ENCODE measurements at regions not wholly inside any gene's neighbourhood (a gene's known extent, or its start where the extent isn't known, plus 50 kb on each side); places are given as distances from the start of the nearest gene placed in this dataset.
"Not testable (repeated sequence)": the region's sequence is repeated elsewhere in the genome, so short reads cannot be mapped to it uniquely, and the experiment has no call there.

GRCh38 chr1:206408371-206409288 is 61.6 kb upstream of the IKBKE start:
- POLR2A ChIA-PET; H3K79me2 ChIP-seq (ENCODE audit: control insufficient read depth, insufficient read depth, low read length); H3K27me3 Mint-ChIP-seq; H3K4me3 Mint-ChIP-seq; H2AFZ ChIP-seq (ENCODE audit: insufficient read depth, low read depth, low read length, poor library complexity, severe bottlenecking); H3K9me3 Mint-ChIP-seq (ENCODE audit: insufficient read depth); H3K27ac Mint-ChIP-seq; CTCF ChIA-PET; H3K4me1 Mint-ChIP-seq; H3K4me1 ChIP-seq (ENCODE audit: control insufficient read depth in 2 of 2, insufficient read depth in 2 of 2, low read length in 2 of 2); H4K20me1 ChIP-seq (ENCODE audit: control insufficient read depth, insufficient read depth, low read length, poor library complexity, severe bottlenecking); DNase-seq; H3K4me2 ChIP-seq (replicated peaks; ENCODE audit: low read depth, low read length, poor library complexity, severe bottlenecking); intact Hi-C loops (cut with micrococcal nuclease); H3K9me3 ChIP-seq (ENCODE audit: control extremely low read depth in 1 of 3, control insufficient read depth in 2 of 3, insufficient read depth in 1 of 3, low read length in 2 of 3); ATAC-seq (ENCODE audit: low read depth); H3K9ac ChIP-seq (ENCODE audit: low read length); H3K27me3 ChIP-seq (replicated peaks in 1 of 4; ENCODE audit: control extremely low read depth in 1 of 4, control insufficient read depth in 3 of 4, insufficient read depth in 4 of 4, low read length in 3 of 4); H3K4me3 ChIP-seq (ENCODE audit: control extremely low read depth in 1 of 5, extremely low read depth in 1 of 5, insufficient read depth in 1 of 5, low read depth in 2 of 5, low read length in 4 of 5); H3K27ac ChIP-seq (ENCODE audit: low read length in 2 of 2): not testable (repeated sequence)
- peaks cover 3 to 10% of the 10 kb centered on the region in 2 experiments for H3K36me3 ChIP-seq (replicated peaks in 1 of 2; ENCODE audit: control extremely low read depth in 1 of 2, control insufficient read depth in 1 of 2, extremely low read depth in 1 of 2, insufficient read depth in 2 of 2, low read length in 1 of 2)
- no CpG with 5 or more reads among the region's 6 CpGs for WGBS (ENCODE audit: insufficient coverage)

- no peaks in the 10 kb centered on the region for H3K27me3 Mint-ChIP-seq
- Histone ChIP-seq H2AFZ (ENCODE audit: insufficient read depth, low read depth, low read length, poor library complexity, severe bottlenecking) (no peak overlapping the region), H3K79me2 (ENCODE audit: control insufficient read depth, insufficient read depth, low read length) (no peaks in the 10 kb centered on the region), H3K4me3 (ENCODE audit: control extremely low read depth in 1 of 5, extremely low read depth in 1 of 5, insufficient read depth in 1 of 5, low read depth in 2 of 5, low read length in 4 of 5) (no peak overlapping the region), H3K27ac (ENCODE audit: low read length in 2 of 2) (no peak overlapping the region), H4K20me1 (ENCODE audit: control insufficient read depth, insufficient read depth, low read length, poor library complexity, severe bottlenecking) (no peaks in the 10 kb centered on the region), H3K4me2 (replicated peaks; ENCODE audit: low read depth, low read length, poor library complexity, severe bottlenecking) (no peak overlapping the region), H3K27me3 (replicated peaks in 1 of 4; ENCODE audit: control extremely low read depth in 1 of 4, control insufficient read depth in 3 of 4, insufficient read depth in 4 of 4, low read length in 3 of 4) (no peaks in the 10 kb centered on the region), H3K4me1 (ENCODE audit: control insufficient read depth in 2 of 2, insufficient read depth in 2 of 2, low read length in 2 of 2) (no peaks in the 10 kb centered on the region), H3K36me3 (replicated peaks in 1 of 2; ENCODE audit: control extremely low read depth in 1 of 2, control insufficient read depth in 1 of 2, extremely low read depth in 1 of 2, insufficient read depth in 2 of 2, low read length in 1 of 2) (peaks cover 5 to 24% of the 10 kb centered on the region in 2 experiments), H3K9me3 (ENCODE audit: control extremely low read depth in 1 of 3, control insufficient read depth in 2 of 3, insufficient read depth in 1 of 3, low read length in 2 of 3) (no peaks in the 10 kb centered on the region), H3K9ac (ENCODE audit: low read length) (no peak overlapping the region)
- WGBS (ENCODE audit: insufficient coverage), result 100% methylated on average over 1 of the region's 3 CpGs
- DNase-seq, result no peak
- intact Hi-C loops (cut with micrococcal nuclease), result no loop called here
- no peak overlapping the region for H3K4me3 Mint-ChIP-seq
- no peak for ATAC-seq (ENCODE audit: low read depth)
- no peaks in the 10 kb centered on the region for H3K9me3 Mint-ChIP-seq (ENCODE audit: insufficient read depth)
- peaks cover 1% of the 10 kb centered on the region for H3K4me1 Mint-ChIP-seq
- H3K27ac Mint-ChIP-seq, result no peak overlapping the region
- ChIA-PET POLR2A (no interaction called here), CTCF (no interaction called here)
- TF ChIP-seq EZH2 (IDR thresholded peaks at IDR 0.05; ENCODE audit: borderline replicate concordance, insufficient read depth, low read depth, low read length, poor library complexity, severe bottlenecking) (no peak), CTCF (IDR thresholded peaks at IDR 0.05) (no peak)
Observed at GRCh38 chr1:206411321-206411720, 59.0 kb upstream of the IKBKE start.
